ENCODE measurements at regions not wholly inside any gene's neighbourhood (a gene's known extent, or its start where the extent isn't known, plus 50 kb on each side); places are given as distances from the start of the nearest gene placed in this dataset.

DNA sequence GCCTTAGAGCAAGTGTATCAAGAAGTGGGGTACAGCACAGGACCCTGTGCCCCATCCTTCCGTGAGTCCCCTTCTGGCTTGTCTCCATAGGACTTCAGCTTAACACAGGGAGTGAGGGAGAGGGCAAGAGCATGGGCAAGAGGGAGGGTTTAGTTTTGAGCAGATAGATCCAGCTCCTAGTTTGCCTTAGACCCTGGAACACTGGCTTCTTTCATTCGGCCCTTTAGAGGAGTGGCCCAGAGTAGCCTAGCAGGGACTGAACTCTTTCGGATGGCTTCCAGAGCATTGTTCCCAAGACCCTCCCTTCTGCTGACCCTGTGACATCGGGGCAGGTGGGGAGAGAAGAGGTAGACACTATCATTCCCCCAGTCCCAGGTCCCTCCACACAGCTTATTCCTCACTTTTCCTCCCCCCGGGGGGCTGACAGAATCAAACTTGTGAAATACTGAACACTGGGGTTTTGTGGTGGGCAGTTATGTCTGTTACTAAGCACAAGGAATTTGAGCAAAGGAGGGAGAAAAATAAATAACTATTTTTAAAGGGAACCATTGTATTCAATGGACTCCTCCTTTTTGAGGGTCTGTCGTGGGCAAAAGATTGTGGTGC lies 289.6 kb upstream of the C2CD4B start:
- TF ChIP-seq, protein P1, sequence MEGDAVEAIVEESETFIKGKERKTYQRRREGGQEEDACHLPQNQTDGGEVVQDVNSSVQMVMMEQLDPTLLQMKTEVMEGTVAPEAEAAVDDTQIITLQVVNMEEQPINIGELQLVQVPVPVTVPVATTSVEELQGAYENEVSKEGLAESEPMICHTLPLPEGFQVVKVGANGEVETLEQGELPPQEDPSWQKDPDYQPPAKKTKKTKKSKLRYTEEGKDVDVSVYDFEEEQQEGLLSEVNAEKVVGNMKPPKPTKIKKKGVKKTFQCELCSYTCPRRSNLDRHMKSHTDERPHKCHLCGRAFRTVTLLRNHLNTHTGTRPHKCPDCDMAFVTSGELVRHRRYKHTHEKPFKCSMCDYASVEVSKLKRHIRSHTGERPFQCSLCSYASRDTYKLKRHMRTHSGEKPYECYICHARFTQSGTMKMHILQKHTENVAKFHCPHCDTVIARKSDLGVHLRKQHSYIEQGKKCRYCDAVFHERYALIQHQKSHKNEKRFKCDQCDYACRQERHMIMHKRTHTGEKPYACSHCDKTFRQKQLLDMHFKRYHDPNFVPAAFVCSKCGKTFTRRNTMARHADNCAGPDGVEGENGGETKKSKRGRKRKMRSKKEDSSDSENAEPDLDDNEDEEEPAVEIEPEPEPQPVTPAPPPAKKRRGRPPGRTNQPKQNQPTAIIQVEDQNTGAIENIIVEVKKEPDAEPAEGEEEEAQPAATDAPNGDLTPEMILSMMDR (IDR thresholded peaks at IDR 0.05) = no peak
- TF ChIP-seq POLR2A (IDR thresholded peaks at IDR 0.05) (no peak), EP300 (IDR thresholded peaks at IDR 0.05) (no peak), POLR2AphosphoS5 (IDR thresholded peaks at IDR 0.05) (no peak)
